Liver (tissue), 2 donors: ENCODE measurements at regions not wholly inside any gene's neighbourhood (a gene's known extent, or its start where the extent isn't known, plus 50 kb on each side); places are given as distances from the start of the nearest gene placed in this dataset.

Source experiments
- CTCF ChIP-seq: fragments of 150-350 bp; IDR thresholded peaks from 2 replicates; pipeline ENCODE4 v1.5.1; 2017; ENCODE audit warnings: improper control_type of control experiment, low read depth, low read length; ENCODE audit not compliant: missing input control
- FOXA1 ChIP-seq: IDR thresholded peaks from 2 replicates; pipeline ENCODE4 v1.6.1; 2016; ENCODE audit warnings: antibody characterized with exemption
- YY1 ChIP-seq: IDR thresholded peaks from 2 replicates; pipeline ENCODE4 v1.6.1; 2016; ENCODE audit warnings: antibody characterized with exemption, mild to moderate bottlenecking
- donor health status: healthy.

GRCh38 chr14:38038171-38038570, 169.5 kb upstream of the SSTR1 start:
- TF ChIP-seq FOXA1 (no peak), CTCF (no peak), YY1 (no peak)
